NCI-H2107 treated with DMSO at 0.1 percent for 48 hours (cell line): ENCODE measurements at regions not wholly inside any gene's neighbourhood (a gene's known extent, or its start where the extent isn't known, plus 50 kb on each side); places are given as distances from the start of the nearest gene placed in this dataset.
A peak's percentile ranks its signal among the peaks of the same experiment; 100 is the strongest.

ENCODE experiments used
- DNase-seq: peaks from one replicate; lab custom pipeline; 2025; ENCODE audit not compliant: unreplicated experiment; lab: John Stamatoyannopoulos, UW

- DNase-seq = no peak
These were observed 472.3 kb downstream of the TNS1 start for GRCh38 chr2:217530392-217531090.

- no peak for DNase-seq
These were observed 473.5 kb downstream of the TNS1 start for GRCh38 chr2:217529271-217529670.

DNA sequence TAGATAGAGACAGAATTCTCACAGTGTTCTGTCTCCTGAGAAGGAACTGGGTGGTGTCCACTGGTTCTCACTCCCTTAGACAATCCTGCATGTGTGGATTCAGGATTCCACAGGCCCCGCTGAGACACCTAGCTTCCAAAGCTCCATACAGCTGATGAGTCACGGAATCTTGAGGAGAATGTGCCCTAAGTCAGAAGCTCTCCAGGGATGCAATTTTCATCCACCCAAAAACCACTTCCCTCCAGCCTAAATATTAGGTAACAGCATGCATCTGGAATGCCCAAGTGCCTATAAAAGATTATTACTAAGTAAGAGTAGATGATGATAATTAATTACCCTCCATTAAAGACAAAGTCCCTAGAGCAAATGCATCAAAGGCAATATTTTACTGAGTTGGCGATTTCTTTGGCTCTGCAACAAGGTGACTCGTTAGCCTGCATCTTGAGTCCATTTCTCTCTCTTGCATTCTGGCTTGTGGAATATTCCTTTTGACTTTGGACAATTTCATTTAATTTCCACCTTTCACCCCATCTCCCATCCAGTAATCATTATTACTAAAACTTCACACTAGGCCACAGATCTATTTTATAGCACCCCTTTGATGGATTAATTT, 475.1 kb downstream of the TNS1 start:
- DNase-seq = no peak

DNA sequence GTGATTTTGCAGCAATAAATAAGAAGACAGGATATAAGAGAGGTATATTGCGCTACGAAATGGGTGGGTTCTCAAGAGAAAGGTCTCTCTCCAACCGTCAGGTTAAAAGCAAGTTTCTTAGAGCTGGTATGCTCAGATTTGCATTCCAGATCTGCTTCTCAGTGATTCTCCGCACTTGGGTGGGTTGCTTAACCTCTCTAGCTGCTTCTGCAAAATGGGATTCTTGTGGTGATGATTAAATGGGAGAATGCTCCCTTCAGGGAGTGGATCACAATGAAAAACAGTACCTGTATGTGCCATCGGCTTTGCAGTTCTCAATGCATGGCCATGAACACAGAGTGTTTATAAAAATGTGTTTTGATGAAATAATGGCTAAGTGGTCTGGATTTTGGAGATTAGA, 477.7 kb downstream of the TNS1 start:
- DNase-seq = no peak

GRCh38 chr2:217523286-217523685, 479.5 kb downstream of the TNS1 start:
- no peak for DNase-seq

DNA sequence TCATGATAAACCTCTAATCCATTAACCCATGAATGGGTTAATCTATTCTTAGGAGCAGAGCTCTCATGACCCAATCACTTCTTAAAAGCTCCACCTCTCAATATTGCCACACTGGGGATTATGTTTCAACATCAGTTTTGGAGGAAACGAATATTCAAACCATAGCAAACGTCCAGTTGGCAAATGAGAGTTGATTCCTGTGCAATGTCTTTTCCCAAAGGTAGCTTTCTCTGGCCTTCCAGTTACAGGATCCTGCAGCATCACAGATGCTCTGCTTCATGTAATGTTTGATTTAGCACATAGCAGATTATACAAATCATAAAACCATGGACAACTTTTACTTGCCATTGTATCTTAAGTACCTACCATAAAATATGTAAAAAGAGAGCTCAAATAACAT, 481.0 kb downstream of the TNS1 start:
- no peak for DNase-seq

DNA sequence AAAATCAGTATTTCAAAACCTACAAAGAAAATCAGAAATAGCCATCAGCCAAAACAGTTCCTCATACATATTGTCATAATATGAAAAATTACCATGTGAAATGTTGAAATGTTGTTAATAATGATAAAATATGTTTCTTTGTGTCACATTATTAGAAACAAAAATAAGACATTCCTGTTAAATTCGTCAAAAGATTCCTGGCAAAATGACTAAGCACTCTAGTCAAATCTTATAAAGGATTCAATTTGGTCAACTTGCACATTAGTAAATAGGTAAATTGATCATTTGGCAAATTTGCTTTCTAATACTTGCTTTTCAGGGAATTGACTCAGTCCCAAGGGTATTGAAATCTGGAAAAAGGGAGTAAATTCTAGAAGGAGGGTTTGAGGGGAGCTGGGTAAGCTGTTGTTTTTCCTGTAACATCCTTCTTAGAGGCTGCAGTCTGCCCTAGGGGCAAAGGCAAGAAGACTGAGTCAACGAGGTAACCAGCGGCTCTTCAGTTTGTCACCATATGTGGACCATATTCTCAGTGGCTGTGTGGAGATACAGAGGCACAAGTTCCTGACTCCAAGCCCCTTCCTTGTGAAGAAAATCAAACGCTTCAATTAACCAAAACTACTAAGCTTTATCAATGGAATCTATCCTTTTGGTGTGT, 482.3 kb downstream of the TNS1 start:
- no peak for DNase-seq

DNA sequence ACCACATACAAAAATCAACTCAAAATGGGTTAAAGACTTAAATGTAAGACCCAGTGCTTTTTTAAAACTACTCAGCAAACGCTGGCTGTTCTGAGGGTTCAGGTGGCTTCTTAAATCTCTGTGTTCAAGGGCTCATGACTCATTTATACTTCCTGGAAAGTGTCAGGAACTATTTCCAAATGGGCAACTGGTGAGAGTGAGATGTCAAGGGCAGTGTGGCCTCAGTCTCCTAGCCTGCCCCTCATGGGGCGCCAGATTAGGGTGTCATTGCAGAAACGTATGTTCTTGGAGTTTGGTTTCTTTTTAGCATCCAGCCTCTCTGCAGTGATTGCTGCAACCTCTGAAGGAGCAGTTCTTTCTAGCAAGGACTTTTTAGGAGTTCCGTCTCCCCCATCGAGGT, 485.4 kb downstream of the TNS1 start:
- DNase-seq = no peak

DNA sequence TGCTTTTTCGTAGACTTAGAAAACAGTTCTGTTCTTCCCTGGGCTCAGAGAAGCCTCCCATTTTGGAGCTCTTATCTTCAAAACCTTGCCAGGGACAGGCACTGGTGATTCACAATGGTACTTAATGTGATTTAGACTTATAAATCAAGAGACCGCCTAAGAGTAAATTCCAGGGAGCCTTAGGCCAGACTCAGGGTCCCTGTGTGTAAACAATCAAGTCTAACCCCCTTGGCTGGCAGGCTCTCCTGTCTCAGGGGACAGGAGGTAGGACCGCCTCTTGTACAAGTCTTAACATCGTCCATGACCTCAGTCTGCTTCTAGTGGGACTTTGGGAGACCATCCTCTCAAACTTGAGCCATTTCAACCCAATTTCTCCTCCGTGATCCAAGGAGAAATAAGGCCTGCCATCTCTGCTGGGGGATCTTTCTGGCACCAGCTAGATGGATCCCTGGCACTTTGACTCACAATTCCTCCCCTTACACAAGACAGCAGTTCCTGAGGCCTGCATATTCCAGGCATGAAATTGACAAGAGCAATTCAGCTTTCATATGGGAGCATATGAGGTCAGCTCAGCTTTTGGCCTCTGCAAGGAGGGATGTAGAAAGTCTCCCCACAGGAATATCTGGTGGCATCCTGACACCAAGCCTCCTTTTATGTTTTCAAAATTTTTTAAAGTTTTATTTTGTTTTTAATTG, 487.0 kb downstream of the TNS1 start:
- no peak for DNase-seq

GRCh38 chr2:217513258-217513657, 489.5 kb downstream of the TNS1 start:
- no peak for DNase-seq

DNA sequence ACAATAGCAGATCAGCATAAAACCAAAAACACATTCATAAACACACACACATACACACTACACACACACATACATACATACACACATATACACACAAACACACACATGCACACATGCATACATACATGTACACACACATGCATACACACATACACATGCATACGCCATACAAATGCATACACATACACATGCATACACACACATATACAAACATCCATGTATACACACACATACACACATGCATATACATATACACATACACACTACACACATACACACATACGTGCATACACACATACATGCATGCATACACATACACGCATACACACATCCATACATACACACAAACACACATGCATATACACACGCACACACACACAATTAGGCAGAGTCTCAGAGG, 490.1 kb downstream of the TNS1 start:
- DNase-seq = no peak

- no peak for DNase-seq
These were observed 490.5 kb downstream of the TNS1 start for GRCh38 chr2:217512259-217512658.

- DNase-seq = no peak
These were observed 490.9 kb downstream of the TNS1 start for GRCh38 chr2:217511850-217512249.

DNA sequence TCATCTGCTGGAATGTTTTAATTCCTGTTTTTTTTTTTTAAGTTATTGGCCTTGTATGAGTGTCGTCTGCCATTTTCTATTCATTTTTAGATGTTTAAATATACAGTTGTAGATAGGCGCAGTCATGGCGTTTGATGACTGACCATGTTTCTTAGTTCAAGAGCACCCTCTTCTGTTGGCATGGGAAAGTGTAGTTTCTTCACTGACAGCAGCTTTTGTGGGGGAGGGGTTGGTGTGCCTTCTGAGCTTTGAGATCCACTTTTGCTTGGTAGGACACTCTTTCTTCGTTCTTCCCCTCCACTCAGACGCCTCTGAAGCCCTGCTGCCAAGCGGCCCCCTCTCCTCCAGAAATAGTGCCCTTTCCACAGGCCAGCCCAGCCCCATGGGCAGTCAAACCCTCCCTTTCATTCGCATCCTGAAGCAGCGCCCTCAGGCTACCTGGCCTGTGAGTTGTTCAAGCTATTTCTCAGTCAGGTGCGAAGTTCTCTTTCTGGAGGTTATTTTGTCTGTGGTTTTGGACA, 492.0 kb downstream of the TNS1 start:
- peak; percentile 84 for DNase-seq

- no peak for DNase-seq
These were observed 497.5 kb downstream of the TNS1 start for GRCh38 chr2:217505303-217505702.

DNA sequence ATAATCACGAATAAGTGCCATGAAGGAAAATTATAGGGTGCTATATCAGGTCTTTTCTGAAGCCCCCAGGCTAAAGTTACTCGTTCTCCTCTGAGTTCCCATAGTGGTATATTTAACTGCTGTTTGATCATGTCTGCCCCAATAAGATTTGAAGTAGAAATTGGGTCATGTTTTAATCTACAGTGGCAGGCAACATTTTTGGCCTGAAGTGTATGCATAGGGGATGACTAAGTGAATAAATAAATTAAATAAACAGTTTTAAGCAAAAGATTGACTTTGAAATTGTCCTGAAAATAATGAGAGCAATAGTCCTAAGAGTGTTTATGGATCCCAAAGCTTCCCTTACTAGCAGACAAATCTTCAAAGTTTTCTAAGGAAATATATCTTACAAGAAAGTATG, 500.9 kb downstream of the TNS1 start:
- DNase-seq = no peak

DNA sequence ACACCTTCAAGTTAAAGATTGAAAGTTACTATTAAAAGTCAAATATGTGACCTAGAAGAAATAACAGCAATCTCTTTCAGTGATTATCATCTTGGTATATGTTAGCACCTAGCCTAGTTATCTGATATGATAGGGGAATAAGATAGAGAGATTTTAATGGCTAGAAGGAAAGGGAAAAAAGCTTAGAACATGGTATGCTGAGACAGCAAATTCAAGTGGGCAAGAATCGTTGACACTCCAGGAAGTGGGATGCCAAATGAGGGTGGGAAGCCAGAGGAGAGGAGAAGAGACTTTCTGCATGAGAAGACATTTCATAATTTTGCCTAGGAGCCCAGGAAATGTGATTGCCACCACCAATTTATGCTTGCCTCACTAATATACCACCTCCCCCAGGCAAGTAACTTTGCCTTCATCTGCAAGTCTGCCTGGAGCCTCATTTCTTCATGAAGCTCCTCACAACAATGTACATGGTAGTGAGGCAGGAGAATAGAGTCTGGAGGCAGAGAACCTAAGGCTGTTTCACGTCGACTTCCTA, 504.9 kb downstream of the TNS1 start:
- DNase-seq = no peak

GRCh38 chr2:217494557-217494956, 508.2 kb downstream of the TNS1 start:
- DNase-seq = no peak

DNA sequence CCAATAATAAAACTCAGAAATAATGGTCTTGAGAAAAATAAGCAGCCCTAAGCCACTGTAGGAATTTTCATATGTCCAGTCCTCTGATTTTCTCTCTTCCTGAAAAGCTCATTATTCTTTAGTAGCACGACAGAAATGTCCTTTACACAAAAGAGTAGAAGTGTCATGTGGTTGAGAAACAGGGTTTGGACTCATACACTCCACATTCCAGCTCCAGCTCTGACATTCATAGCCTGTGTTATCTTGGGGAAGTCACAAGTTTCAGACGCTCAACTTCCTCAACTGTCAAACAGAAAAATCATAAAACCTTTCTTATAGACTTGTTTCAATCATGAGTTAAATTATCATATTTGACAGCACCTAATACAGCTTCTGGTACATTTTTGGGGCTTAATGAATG, 511.5 kb downstream of the TNS1 start:
- DNase-seq = no peak

GRCh38 chr2:217489145-217489960, 513.4 kb downstream of the TNS1 start:
- peak; percentile 34 for DNase-seq

- no peak for DNase-seq
These were observed 518.7 kb downstream of the TNS1 start for GRCh38 chr2:217484046-217484445.
